ENCODE measurements at regions not wholly inside any gene's neighbourhood (a gene's known extent, or its start where the extent isn't known, plus 50 kb on each side); places are given as distances from the start of the nearest gene placed in this dataset.

GRCh38 chr4:162343967-162344366 lies 180.2 kb upstream of the FSTL5 start:
- no peak for DNase-seq

DNA sequence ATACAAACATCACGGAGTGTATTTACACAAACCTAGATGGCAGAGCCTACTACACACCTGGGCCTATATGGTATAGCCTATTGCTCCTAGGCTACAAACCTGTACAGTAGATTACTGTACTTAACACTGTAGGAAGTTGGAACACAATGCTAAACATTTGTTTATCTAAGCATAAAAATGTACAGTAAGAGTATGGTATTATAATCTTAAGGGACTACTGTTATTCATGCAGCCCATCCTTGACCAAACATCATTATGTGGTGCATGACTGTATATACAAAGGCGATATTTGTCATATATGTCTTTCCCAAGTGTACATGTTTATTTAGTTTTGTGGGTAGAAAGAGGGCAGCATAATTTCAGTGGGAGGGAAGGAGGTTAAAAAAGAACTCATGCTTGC lies 177.7 kb upstream of the FSTL5 start:
- DNase-seq = no peak

DNA sequence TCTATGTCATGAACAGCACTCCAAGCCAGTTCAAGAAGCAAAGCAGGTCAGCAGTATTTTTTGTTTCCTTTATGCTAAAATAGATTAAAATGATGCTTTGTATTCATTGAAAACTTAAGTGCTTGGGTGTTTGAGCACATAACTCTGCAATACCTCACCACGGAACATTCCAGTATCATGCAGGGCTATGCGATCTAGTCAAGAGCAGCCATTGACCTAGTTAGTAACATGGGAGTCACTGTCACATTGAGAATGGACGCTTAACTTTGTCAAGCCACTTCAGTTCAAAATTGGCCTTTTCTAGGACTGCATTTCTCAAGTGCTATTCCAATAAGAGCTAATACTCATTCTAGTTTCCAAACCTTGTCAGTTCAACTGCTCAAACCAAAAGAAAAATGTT lies 160.1 kb upstream of the FSTL5 start:
- no peak for DNase-seq

DNA sequence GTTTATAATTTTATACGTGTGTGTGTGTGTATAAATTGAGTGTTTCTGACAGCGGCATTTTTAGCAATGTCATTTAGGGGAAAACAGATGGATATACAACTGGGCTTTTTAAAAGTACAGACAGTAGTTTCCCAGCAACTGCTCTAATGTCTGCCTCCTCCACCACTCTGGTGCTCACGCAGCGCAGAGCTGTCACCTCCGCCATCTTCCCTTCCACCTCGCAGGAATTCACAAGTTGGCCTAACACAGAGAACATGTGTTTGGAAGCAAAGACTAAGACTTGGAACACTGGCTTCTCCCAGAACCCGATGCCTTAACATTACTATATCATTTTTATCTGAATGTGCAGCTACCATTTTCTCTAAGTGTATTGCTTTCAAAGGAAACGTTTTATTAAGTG lies 158.3 kb upstream of the FSTL5 start:
- no peak for DNase-seq

GRCh38 chr4:162285753-162286152 lies 122.0 kb upstream of the FSTL5 start:
- no peak for DNase-seq

DNA sequence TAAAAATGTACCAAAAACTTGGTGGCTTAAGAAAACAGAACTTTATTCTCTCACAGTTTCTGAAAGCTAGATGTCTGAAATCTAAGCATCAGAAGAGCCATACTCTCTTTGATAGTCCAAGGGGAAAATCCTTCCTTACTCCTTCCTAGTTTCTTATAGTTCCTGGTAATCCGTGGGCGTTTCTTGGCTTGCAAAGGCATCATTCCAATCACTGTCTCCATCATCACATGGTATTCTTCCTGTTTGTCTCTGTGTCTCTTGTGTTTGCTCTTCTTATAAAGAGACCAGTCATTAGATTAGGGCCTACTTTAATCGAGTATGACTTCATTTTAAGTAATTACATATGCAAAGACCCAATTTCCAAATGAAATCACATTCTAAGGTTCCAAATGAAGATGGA lies 118.9 kb upstream of the FSTL5 start:
- no peak for DNase-seq

DNA sequence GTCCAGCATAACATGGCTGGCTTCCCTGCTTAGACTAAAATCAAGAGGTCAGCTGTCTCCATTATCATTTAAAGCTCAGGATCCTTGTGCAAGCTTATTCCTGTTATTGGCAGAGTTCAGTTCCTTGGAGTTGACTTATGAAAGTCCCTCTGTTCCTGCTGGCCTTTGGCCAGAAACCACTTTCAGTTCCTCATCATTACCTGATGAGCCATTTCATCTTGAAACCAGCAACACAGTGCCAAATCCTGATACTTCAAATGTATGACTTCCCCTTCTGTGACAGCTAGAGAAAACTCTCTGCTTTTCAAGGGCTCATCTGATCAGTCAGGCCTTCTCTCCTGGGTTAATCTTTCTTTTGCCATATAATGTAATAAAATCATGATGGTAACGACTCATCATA lies 110.6 kb upstream of the FSTL5 start:
- peak; percentile 1 for DNase-seq

DNA sequence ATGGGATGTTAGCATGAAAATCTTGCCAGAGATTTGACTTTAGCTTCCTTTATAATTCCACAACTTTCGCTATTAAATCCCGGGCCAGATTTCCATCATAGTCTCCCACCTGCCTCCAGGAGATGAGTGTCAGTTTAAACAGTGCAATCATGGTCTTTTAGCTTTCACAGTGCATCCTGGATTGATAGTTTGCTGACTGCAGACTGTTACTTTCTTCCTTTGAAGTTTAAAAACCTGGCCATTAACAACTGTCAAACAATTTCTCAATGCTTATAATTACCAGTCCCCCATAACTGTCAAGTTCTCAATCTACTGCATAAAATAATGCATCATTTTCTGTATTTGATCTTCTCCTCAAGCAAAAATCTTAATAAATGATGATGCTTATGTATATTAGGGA lies 108.4 kb upstream of the FSTL5 start:
- no peak for DNase-seq

GRCh38 chr4:162268911-162269310 lies 105.1 kb upstream of the FSTL5 start:
- DNase-seq = no peak

GRCh38 chr4:162265802-162266201 lies 102.0 kb upstream of the FSTL5 start:
- no peak for DNase-seq

DNA sequence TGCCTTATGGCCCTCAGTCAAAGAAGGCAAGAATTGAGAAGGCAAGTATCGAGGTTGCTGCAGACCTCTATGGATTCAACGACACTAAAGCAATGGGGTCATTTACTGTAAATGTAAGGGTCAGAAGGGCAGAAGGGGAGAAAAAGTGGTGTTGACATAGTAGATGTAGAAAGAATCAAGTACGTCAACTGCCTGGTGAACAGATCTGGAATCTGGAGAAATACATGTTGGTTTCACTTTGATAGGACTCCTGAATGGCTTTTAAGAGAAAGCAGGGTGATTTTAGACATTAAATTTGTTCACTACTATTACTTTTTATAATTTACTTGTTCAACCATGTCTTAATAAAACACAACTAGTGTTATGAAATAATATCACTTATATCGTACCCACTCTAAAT lies 81.3 kb upstream of the FSTL5 start:
- no peak for DNase-seq

DNA sequence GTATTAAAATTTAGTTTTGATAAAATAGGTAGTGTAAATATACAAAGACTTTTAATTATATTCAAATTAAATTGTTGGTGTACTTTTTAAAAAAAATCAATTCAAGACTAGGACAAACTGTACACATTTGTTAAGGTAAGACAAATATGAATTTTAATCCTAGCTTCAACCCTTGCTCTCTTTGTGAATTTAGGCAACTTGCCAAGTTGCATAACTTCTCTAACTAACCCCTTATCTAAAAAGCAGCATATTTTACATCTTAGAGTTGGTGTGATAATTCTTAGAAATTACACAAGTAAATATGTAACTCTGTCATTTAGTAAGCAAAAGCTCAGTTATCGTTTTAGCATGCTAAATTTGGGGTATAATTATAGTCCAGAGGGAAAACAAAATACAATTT lies 78.1 kb upstream of the FSTL5 start:
- DNase-seq = no peak

GRCh38 chr4:162239992-162240769 lies 76.4 kb upstream of the FSTL5 start:
- DNase-seq = no peak

DNA sequence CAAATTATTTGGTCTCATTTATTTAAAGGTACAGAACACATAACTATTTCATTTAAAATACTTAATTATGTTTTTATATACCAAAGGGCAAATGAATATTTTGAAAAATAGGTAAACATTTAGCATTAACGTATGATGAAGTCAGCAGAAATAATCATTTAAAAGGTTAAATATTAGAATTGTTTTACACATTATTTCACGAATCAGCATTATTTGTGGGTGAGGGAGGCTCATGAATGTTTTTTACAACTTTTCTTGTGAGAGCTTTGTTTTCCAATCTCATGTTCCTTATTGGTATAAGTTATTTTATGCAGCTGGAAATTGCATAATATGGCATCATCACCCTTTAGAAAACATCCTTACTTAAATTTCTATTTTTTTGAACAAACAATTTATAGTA lies 73.9 kb upstream of the FSTL5 start:
- no peak for DNase-seq

DNA sequence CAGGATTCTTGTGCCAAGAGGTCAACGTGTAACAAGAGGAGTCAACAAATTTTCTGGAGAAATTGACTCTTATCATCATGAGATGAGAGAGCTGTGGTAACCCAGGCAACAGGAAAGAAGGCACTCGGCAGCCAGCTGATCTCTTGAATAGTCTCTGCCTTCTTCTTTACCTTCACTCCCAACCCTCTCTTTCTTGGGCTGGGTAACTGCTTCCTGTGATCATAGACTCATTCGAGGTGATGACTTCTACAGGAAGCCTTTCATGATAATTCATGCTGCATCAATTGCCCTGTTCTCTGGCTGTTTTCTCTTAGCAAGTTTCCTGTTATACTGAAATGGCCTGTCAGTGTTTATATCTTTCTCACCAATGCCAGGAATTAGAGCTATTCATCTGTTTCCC lies 70.8 kb upstream of the FSTL5 start:
- DNase-seq = no peak

GRCh38 chr4:162232349-162232748 lies 68.5 kb upstream of the FSTL5 start:
- no peak for DNase-seq

GRCh38 chr4:162229670-162230069 lies 65.9 kb upstream of the FSTL5 start:
- DNase-seq = no peak

DNA sequence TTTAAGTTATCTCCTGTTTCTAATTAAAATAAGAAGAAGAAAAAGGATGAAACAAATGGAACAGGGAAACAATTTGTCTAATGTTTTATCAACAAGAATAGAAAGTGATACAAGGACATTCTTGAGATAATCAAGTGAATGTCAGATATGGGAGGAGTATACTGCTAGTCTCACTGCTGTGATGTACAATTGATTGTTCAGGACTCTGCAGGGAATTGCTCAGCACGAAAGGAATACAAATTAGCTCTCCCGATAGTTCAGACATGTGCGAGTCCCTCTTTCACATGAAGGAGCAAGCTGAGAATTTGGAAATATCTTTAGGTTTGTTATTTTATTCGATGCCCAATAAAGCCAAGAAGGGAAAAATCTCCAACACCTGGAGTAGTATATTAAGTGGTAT lies 57.3 kb upstream of the FSTL5 start:
- DNase-seq = no peak

Data from CD4-positive, alpha-beta T cell treated with Interleukin-12 subunit alpha and Interleukin-12 subunit beta, for 1 hour (primary cell).